K562 (cell line): ENCODE measurements at regions not wholly inside any gene's neighbourhood (a gene's known extent, or its start where the extent isn't known, plus 50 kb on each side); places are given as distances from the start of the nearest gene placed in this dataset.

ENCODE experiments used
- BMI1 ChIP-seq: fragments of 150-350 bp; IDR thresholded peaks from 2 replicates; pipeline ENCODE4 v1.6.1; 2014; ENCODE audit warnings: low read length
- DLX4 ChIP-seq: fragments of 250-450 bp; sonication (Bioruptor Pico); IDR thresholded peaks from 2 replicates; pipeline ENCODE4 v1.6.1; 2021; ENCODE audit warnings: mild to moderate bottlenecking
- EZH2 ChIP-seq: IDR thresholded peaks from 2 replicates; pipeline ENCODE4 v1.6.1; 2012; ENCODE audit warnings: low read depth, mild to moderate bottlenecking, inconsistent platforms, low read length, borderline replicate concordance
- FIP1L1 ChIP-seq: fragments of 200-400 bp; formaldehyde crosslinking; IDR thresholded peaks from 2 replicates; pipeline ENCODE4 v1.6.1; 2018; ENCODE audit warnings: mild to moderate bottlenecking, low read depth, low read length; ENCODE audit not compliant: poor library complexity, severe bottlenecking
- FOXA3 ChIP-seq, 2 experiments: fragments of 450-650 bp in 1 of 2; sonication (generic) in 1 of 2; formaldehyde crosslinking; IDR thresholded peaks in 1 of 2; conservative IDR thresholded peaks in 1 of 2; 2 replicates each; pipeline versions ENCODE4 v1.4.0 to v1.8.0; 2020 to 2022; ENCODE audit warnings: mild to moderate bottlenecking in 2 of 2, missing genetic modification reagents in 1 of 2
- FOXP1 ChIP-seq: sonication (generic); formaldehyde crosslinking; IDR thresholded peaks from 2 replicates; pipeline ENCODE4 v1.8.0; 2022; ENCODE audit warnings: mild to moderate bottlenecking, missing genetic modification reagents
- GABPB1 ChIP-seq: sonication (generic); formaldehyde crosslinking; IDR thresholded peaks from 2 replicates; pipeline ENCODE4 v1.8.0; 2022; ENCODE audit warnings: mild to moderate bottlenecking, missing genetic modification reagents
- MAFG ChIP-seq: fragments of 450-650 bp; conservative IDR thresholded peaks from 2 replicates; pipeline ENCODE4 v1.6.1; 2016; ENCODE audit warnings: missing genetic modification characterization, missing compliant biosample characterization
- NELFE ChIP-seq: IDR thresholded peaks from 2 replicates; pipeline ENCODE4 v1.6.1; 2011; ENCODE audit warnings: mild to moderate bottlenecking; ENCODE audit not compliant: insufficient read depth, insufficient read length
- NFIC ChIP-seq: fragments of 450-650 bp; IDR thresholded peaks from 2 replicates; pipeline ENCODE4 v1.6.1; 2017; ENCODE audit warnings: mild to moderate bottlenecking, inconsistent platforms
- NONO ChIP-seq, 2 experiments: fragments of 200-400 bp in 1 of 2; fragments of 450-650 bp in 1 of 2; formaldehyde crosslinking in 1 of 2; IDR thresholded peaks; 2 replicates each; pipeline ENCODE4 v1.6.1; 2017; ENCODE audit warnings: low read depth in 2 of 2, mild to moderate bottlenecking in 2 of 2, moderate library complexity in 2 of 2, low read length in 1 of 2
- NR2C1 ChIP-seq, 2 experiments: fragments of 450-650 bp; IDR thresholded peaks; 2 replicates each; pipeline ENCODE4 v1.6.1; 2017; ENCODE audit warnings: mild to moderate bottlenecking in 2 of 2, antibody characterized with exemption in 1 of 2, inconsistent platforms in 1 of 2, missing compliant biosample characterization in 1 of 2, missing genetic modification characterization in 1 of 2
- SRSF3 ChIP-seq: fragments of 200-400 bp; formaldehyde crosslinking; IDR thresholded peaks from 2 replicates; pipeline ENCODE4 v1.6.1; 2016; ENCODE audit warnings: mild to moderate bottlenecking, low read length, moderate library complexity; ENCODE audit not compliant: insufficient read depth
- ZBED1 ChIP-seq: IDR thresholded peaks from 2 replicates; pipeline ENCODE4 v1.6.1; 2014
- ZBTB7A ChIP-seq: IDR thresholded peaks from 2 replicates; pipeline ENCODE4 v1.6.1; 2011; ENCODE audit warnings: low read depth, mild to moderate bottlenecking, low read length, moderate library complexity, borderline replicate concordance; ENCODE audit not compliant: control insufficient read depth
- ZNF277 ChIP-seq: fragments of 250-450 bp; sonication (Bioruptor Pico); IDR thresholded peaks from 2 replicates; pipeline ENCODE4 v1.8.0; 2022; ENCODE audit warnings: inconsistent platforms, mild to moderate bottlenecking, moderate library complexity, borderline replicate concordance
- ZNF740 ChIP-seq, 3 experiments: fragments of 200-800 bp in 1 of 3; sonication (Bioruptor generic) in 1 of 3; sonication (generic) in 1 of 3; formaldehyde crosslinking in 1 of 3; IDR thresholded peaks; 2 replicates each; pipeline versions ENCODE4 v1.6.1 to v1.8.0; 2016 to 2022; ENCODE audit warnings: mild to moderate bottlenecking in 2 of 3, missing compliant biosample characterization in 2 of 3, missing genetic modification characterization in 2 of 3, missing genetic modification reagents in 1 of 3
- TF ChIP-seq, protein P1 (sequence below): fragments of 450-650 bp; formaldehyde crosslinking; IDR thresholded peaks from 2 replicates; pipeline ENCODE4 v1.4.0; 2022; ENCODE audit warnings: missing genetic modification characterization
- TF ChIP-seq, protein P2 (sequence below): sonication (generic); formaldehyde crosslinking; IDR thresholded peaks from 2 replicates; pipeline ENCODE4 v1.8.0; 2022; ENCODE audit warnings: mild to moderate bottlenecking, missing genetic modification reagents, borderline replicate concordance

DNA sequence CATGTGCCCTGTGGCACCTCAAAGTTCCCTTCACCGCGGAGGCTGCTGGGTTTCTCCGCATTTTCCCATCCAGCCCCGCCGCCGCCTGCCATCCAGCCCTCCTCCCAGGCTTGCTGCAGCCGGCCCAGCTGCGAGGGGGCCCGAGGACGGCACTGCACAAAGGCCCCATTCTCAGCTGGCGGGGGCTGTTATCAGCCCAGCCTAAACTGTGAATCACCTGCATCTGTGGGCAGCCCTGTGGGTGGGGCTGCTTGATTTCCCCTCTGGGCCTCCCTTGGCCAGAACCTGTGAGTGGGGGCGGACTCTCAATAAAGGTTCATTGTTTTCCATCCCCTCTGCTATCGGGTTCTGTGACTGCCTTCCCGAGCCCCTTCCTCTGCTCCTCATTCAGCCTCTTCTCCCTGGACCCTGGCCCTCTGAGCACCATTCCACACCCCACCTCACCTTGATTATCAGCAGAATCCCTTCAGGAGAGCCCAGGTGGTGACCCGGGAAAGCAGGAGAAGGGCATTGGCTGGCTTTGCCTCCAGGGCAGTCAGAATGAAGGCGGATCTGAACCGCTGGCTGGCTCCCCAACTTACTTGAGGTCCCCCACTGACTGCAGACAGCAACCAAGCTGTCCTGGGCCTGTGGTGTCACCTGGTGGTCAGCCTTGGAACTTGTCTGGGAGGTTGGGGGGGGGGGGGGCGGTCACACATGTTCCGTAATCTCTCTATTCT, 204.5 kb downstream of the ZFP36L2 start (continued):
- TF ChIP-seq ZNF740 (CRISPR knock-in tag; IDR thresholded peaks at IDR 0.05) = peak; percentile 96
- peak in 1 of 2 experiments; percentile 89; a peak in 2 of 4 replicates for TF ChIP-seq ZNF740 (tag; IDR thresholded peaks at IDR 0.05)
- no peak for TF ChIP-seq FIP1L1
- no peak for TF ChIP-seq DLX4 (CRISPR knock-in tag)
- no peak for TF ChIP-seq ZNF277 (CRISPR knock-in tag)
- TF ChIP-seq NR2C1 (IDR thresholded peaks at IDR 0.05) = no peak
- TF ChIP-seq NR2C1 (tag; IDR thresholded peaks at IDR 0.05) = no peak
- no peak for TF ChIP-seq NONO (IDR thresholded peaks at IDR 0.05; ENCODE audit: low read depth in 2 of 2, low read length in 1 of 2)
- TF ChIP-seq FOXP1 (CRISPR knock-in tag) = no peak
- TF ChIP-seq, protein P1, sequence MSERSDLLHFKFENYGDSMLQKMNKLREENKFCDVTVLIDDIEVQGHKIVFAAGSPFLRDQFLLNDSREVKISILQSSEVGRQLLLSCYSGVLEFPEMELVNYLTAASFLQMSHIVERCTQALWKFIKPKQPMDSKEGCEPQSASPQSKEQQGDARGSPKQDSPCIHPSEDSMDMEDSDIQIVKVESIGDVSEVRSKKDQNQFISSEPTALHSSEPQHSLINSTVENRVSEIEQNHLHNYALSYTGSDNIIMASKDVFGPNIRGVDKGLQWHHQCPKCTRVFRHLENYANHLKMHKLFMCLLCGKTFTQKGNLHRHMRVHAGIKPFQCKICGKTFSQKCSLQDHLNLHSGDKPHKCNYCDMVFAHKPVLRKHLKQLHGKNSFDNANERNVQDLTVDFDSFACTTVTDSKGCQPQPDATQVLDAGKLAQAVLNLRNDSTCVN (CRISPR knock-in tag) = no peak
- no peak for TF ChIP-seq BMI1
- TF ChIP-seq ZBTB7A = peak; percentile 7; the same call in 1 of the 2 replicates
- TF ChIP-seq MAFG (tag) = no peak
- no peak for TF ChIP-seq EZH2
- no peak for TF ChIP-seq NFIC
- TF ChIP-seq NELFE = no peak
- TF ChIP-seq, protein P2, sequence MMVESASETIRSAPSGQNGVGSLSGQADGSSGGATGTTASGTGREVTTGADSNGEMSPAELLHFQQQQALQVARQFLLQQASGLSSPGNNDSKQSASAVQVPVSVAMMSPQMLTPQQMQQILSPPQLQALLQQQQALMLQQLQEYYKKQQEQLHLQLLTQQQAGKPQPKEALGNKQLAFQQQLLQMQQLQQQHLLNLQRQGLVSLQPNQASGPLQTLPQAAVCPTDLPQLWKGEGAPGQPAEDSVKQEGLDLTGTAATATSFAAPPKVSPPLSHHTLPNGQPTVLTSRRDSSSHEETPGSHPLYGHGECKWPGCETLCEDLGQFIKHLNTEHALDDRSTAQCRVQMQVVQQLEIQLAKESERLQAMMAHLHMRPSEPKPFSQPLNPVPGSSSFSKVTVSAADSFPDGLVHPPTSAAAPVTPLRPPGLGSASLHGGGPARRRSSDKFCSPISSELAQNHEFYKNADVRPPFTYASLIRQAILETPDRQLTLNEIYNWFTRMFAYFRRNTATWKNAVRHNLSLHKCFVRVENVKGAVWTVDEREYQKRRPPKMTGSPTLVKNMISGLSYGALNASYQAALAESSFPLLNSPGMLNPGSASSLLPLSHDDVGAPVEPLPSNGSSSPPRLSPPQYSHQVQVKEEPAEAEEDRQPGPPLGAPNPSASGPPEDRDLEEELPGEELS = no peak
- no peak for TF ChIP-seq ZBED1
- TF ChIP-seq GABPB1 = no peak
- no peak for TF ChIP-seq SRSF3
- TF ChIP-seq FOXA3 (CRISPR knock-in tag; conservative IDR thresholded peaks at IDR 0.05 in 1 of 2, IDR thresholded peaks at IDR 0.05 in 1 of 2) = no peak
